Gastroesophageal sphincter (tissue), 3 donors: ENCODE measurements at regions not wholly inside any gene's neighbourhood (a gene's known extent, or its start where the extent isn't known, plus 50 kb on each side); places are given as distances from the start of the nearest gene placed in this dataset.

Experiments used
- CTCF ChIP-seq, 4 experiments: fragments of 200-600 bp in 2 of 4; fragments of 450-650 bp in 2 of 4; sonication (generic) in 1 of 4; IDR thresholded peaks; one replicate each; pipeline ENCODE4 v1.5.1; 2017 to 2019; ENCODE audit warnings: antibody characterized with exemption in 4 of 4, mild to moderate bottlenecking in 2 of 4, moderate library complexity in 2 of 4
- POLR2A ChIP-seq, 2 donors: fragments of 450-650 bp; IDR thresholded peaks; one replicate each; pipeline ENCODE4 v1.6.1; 2017; ENCODE audit warnings: antibody characterized with exemption in 2 of 2, mild to moderate bottlenecking in 2 of 2, moderate library complexity in 1 of 2
- POLR2AphosphoS5 ChIP-seq: sonication (generic); formaldehyde crosslinking; IDR thresholded peaks from one replicate; pipeline ENCODE4 v1.6.1; 2017; ENCODE audit warnings: antibody characterized with exemption

GRCh38 chr5:51872144-51872543, 488.9 kb downstream of the ISL1 start:
- TF ChIP-seq CTCF (IDR thresholded peaks at IDR 0.05) (no peak), POLR2A (IDR thresholded peaks at IDR 0.05) (no peak), POLR2AphosphoS5 (no peak)
